Central memory CD4-positive, alpha-beta T cell (primary cell): ENCODE measurements at regions not wholly inside any gene's neighbourhood (a gene's known extent, or its start where the extent isn't known, plus 50 kb on each side); places are given as distances from the start of the nearest gene placed in this dataset.
"Not testable (repeated sequence)": the region's sequence is repeated elsewhere in the genome, so short reads cannot be mapped to it uniquely, and the experiment has no call there.

Source experiments
- DNase-seq: peaks from one replicate; pipeline ENCODE4 v3.0.0; 2022

DNA sequence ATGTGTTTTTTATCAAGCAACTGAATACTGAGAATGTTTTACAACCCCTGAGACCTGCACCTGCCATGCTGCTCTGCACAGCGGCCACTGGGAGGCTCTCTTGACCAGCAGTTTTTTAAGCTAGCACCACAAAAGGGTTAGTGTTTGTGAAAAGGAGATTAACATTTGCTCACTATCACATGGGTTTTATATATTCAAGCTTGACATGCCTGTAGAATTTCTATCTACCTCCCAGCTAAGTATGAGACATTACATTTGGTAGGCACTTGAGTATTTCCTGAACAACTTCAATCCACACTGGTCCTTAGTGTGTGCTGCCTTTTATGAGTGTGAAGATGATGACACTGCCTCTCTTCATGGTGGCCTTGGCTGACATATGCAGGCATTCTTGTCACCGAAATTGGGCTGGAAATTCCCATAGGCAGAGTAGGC is 1238.9 kb downstream of the UQCRFS1 start:
- no peak for DNase-seq

DNA sequence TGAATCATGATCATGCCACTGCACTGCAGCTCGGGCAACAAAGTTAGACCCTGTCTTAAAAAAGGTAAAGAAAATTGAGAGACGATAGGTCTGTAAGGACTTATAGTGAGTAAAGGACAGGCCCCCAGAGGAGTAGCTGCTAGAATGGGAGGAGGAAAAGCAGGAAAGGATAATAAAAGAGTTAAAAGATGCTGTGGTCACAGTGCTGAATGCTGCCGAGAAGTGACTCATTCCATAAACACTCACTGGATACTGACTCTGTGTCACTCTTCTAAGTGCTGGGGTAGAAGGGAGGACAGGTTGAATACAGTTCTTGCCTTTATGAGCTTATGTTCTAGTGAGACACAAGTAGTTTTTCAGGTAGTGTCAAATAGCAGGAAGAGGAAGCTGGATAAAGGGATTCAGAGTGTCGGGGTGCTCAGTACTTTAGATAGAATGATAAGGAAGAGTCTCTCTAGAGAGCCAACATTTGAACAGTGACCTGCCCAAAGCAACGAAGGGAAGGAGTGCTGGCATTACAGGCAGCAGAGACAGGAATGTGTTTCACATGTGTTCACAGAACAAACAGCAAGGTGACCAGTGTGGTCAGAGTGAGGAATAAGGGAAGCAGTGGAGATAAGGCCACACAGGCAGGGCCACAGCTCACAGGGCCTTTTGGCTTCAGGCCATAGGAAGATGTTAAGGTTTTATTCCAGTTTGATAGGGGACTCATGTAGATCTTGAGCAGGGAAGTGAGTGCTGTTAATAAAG is 1240.5 kb downstream of the UQCRFS1 start:
- DNase-seq, result no peak

DNA sequence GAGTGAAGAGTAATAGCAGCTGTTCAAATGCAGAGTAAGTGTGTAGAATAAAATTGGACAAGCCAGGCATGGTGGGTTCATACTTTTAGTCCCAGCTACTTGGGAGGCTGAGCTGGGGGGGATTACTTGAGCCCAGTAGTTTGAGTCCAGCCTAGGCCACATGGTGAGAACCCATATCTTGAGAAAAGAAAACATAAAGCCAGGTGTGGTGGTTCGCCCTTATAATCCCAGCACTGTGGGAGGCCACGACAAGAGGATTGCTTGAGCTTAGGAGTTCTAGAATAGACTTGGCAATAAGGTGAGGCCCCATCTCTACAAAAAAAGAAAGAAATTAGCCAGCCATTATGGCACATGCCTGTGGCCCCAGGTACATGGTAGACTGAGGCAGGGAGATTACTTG is 1241.1 kb downstream of the UQCRFS1 start:
- DNase-seq, result no peak

DNA sequence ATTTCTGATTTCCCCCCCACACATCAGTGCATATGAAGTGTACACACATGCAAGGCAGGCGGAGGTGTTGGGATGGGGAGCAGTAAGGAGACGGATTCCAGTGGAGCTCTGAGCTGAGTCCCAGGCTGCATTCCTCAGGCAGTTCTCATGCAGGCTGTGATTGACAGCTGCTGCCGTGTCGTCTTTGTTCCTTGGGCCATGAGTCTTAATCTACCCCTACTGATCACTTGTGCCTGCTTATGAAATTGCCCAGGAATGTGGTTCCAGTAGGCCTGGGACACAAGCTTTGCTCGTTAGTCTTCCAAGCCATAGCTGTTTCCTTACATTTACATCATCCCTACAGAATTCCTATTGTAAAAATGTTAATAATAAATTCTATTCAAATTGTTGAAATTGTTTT is 1241.9 kb downstream of the UQCRFS1 start:
- no peak for DNase-seq

DNA sequence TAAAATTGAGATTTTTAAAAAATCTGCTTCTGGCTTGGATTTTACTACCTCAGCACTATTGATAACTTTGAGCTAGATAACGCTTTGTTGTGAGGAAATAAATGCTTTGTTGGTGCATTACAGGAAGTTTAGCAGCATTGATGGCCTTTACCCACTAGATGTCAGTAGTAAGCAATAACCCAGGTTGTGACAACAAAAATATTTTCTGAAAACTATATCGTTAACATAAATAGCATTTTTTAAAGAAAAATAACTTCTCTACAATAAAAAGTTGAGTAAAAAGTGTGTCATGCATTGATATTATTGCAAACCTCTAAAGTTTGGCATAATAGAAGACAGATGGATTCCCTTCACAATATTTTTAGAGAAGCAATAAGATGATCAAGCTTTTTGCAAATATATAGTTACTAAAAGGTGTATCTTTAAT is 1246.5 kb downstream of the UQCRFS1 start:
- DNase-seq, result no peak

DNA sequence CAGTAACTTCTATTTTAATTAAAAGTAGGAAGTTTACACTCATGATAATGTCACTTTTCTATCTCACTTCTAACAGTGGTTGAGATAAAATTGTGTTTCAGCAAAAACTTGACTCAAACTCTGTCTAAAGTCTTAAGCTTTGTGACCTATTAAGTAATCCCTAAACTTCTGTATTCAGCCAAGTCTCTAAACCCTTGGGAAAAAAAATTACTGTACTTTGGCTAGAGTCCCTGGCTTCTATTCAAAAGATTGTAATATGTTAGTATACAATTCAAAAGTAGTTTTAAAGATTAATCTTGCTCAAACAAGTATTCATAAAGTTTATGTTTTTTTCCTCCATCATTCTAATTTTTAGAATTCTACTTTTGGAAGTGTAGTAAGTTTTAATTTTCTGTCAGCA is 1248.8 kb downstream of the UQCRFS1 start:
- DNase-seq, result no peak

DNA sequence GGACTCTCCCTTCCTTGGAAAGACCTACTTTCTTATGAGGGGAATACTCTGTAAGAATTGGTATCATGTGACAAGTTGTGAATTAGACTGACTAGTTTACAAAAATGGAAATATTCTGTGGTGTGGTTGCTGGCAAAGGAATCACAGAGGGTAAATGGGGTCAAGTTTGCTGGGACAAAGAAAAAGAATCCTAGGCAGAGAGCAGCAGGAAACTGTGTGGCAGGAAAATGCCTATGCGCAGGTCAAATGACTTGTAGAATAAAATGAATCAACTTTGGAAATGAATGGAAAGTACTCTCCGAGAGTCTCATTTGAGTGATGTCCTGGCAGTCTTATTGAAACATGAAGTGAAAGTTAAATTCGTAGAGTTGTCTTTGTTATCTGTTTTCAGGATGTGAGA is 1250.7 kb downstream of the UQCRFS1 start:
- DNase-seq, result no peak

DNA sequence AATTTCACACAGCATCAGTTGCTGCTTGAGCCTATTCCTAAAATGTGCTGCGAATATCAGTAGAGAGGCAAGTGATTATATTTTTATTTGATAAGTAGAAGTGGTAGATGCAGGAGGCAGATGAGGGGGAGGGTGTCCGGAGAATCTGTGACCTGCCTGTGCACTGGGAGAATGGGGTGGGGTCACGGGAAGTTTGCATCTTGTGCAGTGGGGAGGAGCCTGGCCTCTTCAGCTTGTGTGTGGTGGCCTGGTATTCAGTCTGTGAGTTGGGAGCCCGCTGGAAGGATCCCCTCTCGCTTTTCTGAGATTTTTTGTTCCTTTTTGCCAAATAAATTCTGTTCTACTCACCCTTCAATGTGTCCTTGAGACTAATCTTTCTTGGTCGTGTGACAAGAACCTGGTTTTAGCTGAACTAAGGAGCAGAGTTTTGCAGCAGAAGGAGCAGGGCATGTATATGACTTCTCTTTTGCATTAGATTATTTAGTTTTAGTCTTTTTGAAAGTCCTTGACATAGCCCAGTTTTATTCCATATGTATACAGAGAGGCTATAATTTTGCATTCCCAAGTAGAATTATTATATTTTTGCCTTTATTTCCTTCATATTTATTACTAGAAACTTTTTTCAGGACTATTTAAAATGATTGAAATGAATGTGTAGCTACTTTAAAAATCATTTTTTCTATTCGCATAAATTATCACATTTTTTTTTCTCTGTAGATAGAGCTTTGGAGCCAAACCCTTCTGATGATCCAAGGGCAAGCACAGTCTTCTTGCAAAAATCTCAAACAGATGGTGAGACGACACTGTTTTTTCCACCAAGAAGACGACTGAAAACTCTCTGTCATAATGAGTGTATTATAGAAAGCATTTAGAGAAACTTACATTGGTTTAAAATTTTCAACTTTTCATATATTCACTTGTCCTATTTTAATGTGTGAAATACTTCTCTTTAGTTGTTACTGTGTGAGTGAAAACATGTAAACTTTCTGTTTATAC is 1257.2 kb downstream of the UQCRFS1 start:
- DNase-seq, result no peak

DNA sequence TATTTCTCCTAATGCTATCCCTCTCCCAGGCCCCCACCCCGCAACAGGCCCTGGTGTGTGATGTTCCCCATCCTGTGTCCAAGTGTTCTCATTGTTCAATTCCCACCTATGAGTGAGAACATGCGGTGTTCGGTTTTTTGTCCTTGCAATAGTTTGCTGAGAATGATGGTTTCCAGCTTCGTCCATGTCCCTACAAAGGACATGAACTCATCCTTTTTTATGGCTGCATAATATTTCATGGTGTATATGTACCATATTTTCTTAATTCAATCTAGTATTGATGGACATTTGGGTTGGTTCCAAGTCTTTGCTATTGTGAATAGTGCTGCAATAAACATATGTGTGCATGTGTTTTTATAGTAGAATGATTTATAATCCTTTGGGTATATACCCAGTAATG is 1270.3 kb downstream of the UQCRFS1 start:
- not testable (repeated sequence) for DNase-seq

DNA sequence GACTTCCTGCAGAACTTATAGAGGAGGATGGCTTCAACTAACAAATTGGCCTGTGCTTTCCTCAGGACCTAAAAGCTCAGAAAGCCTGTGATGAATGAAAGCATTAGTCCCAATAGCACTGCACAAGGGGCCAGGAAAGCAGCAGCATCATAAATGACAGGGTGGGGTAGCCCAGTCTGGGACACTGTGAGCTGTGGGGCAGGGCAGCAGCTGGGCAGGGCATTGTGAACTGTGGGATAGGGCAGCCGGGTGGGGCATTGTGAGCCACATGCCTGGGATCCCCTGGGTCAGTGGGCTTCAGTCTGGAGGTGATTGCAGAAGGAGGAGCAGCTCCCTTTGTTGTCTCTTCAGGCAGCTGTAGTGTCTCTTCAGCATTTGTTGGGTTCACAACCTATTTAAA is 1276.8 kb downstream of the UQCRFS1 start:
- DNase-seq, result no peak

DNA sequence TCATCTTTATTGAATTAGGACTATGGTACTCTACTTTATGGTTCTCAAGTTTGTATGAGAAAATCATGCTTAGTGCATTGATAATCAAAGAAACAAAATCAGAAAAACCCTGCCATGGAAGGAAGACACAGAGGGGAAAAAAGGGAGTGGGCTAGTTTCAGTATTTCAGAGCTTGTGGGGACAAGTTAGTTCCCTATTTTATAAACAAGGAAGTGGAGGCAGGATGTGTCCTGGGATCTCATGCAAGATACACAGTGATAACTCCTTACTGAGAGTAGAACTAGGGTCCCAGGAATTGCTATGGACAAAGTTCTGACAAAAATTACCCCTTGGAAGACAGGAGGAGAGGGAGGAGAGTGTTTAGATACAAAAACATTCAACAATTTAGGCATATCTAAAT is 1277.3 kb downstream of the UQCRFS1 start:
- no peak for DNase-seq

DNA sequence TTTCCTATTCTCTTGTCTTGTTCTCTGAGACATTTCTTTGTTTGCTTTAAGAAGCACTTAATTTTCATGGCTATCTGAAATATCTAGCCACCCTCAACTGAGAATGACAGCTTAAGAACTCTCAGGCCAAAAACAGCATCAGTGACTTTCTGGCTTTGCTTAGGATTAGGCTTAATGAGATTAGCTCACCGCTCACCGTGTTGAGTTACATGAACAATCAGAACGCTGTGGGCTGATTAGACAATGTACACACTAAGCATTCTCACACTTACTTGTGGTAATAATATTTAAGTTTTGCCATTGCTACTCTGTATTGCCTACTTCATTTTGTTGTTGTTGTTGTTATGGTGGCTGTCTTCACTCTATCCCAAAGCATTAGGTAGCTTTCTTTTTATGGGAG is 1283.6 kb downstream of the UQCRFS1 start:
- DNase-seq, result no peak

DNA sequence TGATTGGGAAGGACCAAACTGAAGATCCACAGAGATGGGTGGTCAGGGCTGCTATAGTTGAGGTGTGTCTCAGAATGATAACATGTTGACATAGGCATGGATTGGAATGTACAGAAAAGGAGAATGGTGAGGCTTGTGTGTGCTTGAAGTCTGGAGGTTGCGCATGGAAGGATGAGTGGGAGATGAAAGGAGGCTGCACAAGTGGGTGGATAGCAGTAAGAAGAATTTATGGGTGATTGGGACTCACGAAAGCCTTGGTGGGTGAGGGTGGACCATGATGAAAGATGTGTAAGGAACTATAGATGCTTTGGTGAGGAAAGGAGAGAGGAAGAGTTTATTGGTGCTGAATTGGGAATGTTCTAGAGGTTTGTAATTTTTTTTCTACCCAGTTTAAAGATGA is 1287.7 kb downstream of the UQCRFS1 start:
- no peak for DNase-seq

DNA sequence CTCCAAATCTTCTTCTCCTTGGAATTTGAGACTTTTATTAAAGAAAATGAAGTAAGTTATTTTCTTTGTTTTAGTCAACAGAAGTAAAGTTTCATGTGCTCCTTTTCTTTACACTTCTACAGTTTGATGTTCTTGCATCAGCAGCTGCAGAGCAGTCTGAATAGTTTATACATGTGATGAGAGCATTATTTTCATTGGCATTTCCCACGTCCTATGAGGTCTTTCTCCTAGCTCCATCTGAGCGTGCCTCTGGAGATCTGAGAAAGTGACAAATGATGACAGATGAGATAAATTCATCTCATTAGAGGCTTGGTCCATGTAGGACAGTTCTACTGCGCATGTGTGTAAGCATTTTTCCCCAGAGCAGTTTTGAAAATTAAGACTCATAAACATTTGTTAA is 1290.0 kb downstream of the UQCRFS1 start:
- DNase-seq, result no peak

DNA sequence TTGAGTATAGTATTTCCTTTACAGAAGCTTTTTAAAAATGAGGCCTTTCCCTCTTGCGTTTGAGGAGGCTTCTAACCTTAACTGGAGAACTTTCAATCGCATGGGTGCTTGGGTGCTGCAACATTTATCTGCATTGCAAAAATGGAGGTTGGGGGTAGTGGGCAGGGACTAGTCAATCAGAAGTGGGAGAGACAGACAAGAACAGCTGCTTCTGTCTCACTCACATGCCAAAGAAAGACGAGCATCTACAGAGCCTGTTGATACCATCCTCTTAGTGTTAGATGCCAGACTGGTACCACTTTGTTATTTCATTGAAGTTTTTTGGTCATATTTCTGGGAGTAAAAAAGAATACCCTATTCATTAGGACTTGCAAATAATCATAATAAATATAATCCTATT is 1292.2 kb downstream of the UQCRFS1 start:
- DNase-seq, result no peak

DNA sequence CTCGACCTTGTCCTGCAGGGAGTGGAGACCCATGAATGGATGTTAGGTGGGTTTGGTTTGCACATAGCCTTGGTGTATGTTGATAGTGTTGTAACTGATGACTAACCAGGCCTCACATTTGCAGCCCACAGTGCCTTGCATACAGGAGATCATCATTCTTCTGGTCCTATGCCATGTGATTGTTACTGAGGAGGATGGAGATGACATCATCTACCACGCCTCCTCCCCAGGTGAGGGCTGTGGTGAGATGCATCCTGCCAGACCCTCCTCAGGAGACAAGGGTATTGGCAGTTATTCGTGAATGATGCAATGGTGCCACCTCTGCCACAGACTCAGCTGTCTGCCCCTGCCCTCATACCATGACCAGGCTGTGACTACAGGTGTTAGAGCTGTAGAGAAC is 1294.1 kb downstream of the UQCRFS1 start:
- DNase-seq, result no peak

DNA sequence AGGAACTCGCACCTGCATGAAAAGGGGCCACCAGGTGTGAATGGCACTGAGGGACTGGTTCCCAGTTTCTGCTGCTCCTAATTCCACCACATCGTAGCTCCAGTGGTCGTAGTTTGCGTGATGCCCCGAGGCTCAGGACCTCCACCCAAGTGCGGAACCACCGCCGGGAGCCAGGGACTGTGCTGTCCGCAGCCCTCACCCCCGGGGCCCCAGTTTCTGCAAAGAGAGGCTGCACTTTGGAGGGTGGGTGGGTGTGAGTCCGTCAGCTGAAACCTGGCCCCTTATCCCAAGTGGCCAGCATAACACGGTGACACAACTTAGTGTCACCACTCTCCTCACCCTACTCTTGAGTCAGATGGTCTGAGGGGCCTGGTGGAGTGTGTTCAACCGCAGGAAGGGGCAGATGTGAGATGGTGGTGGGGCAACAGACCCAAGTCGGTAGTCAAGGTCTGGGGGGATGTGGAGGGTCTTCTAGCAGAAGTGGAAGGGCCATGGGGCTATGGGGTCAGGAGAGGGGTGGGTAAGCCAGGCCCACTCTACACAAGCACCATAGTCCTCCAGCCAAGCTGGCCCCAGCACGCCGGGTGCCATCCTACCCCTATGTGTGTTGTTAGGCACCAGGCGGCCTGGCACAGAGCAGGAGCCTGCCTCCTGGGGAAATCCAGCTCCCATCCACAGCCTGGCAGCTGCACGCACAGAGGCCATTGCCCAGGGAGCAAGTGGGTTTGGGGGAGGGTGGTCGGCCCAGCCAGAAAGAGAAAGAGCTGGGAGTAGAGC is 1301.6 kb downstream of the UQCRFS1 start:
- DNase-seq, result no peak

DNA sequence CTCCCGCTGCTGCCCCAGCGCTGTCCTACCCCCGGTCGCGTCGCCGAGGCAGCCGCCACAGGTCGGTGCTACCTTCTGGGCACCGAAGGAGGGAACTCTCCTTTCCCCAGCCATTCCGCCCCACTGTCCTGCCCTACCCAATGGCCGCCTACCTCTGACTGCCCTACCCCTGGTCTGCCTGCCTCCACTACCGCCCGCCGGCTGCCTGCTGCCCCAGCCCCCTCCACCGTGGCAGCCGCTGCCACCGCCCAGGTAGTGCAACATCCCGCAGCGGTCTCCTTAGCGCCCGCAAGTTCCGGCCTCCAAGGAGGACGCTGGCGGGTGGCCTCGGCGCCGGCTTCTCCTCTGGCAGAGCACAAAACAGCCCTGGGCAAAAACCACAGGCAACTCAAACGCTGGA is 1303.1 kb downstream of the UQCRFS1 start:
- no peak for DNase-seq

DNA sequence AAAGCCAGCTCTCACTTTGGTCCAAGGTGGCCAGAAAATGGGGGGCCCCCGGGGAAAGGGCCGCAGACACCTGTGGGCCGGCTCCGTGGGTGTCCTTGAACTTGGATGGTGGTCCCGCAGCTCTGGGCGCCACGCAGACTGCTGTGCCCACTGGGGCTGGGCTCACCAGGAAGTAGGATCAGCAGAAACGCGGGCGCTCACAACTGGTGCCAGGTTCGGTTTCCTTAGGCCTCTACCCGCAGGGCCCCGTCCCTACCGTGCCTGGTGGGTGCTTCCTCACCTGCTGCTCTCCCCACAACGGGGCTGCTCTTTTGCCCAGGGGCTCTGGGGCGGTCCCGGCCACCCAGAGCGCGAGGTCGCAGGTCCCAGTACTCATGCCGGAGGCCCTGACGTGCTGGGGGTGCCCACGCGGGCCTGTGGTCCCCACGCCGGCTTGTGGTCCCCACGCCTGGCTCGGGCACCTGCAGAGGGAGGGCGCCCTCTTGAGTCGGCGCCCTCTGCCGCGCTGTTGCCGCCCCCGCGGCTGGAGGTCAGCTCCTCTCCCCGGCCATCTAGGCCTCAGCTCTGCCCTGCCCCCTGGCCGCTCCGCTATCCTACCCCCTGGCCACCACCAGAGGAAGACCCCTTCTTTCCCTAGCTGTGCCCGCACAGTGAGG is 1303.6 kb downstream of the UQCRFS1 start:
- no peak for DNase-seq

DNA sequence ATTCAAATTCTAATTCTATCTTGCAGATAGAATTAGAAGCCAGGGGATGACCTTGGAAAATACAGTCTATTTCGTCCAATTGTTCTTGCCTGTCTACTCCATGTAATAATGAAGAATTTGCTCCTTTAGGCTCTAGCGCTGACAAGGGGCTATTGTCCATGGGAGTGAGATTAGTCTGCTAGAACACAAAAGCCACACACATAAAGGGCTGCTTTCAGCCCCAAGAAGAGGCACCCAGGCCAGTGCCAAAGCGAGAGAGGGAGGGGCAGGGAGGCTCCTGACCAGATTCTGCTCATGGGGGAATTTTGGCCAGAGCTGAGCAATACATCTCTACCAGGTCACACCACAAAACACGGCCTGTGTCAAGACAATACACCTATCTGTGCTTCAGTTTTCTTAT is 1306.9 kb downstream of the UQCRFS1 start:
- no peak for DNase-seq

DNA sequence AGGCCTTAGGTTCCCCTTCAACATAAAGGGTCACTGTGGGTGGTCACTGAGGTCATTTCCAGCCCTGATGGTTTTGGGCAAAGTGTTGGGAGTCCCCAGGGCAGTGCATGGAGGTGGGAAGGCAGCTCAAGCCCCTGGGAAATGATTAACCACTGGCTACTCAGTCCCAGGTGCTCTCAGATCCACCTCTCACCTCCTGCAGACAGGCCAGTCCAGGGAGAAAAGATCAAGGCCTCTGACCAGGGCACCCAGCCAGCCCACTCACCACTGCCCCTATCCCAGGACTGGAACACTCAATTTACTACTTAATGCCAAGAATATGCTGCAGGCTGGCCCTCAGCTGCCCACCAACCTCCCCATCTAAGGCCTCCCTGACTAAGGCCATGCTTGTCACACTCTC is 1307.9 kb downstream of the UQCRFS1 start:
- DNase-seq, result no peak

DNA sequence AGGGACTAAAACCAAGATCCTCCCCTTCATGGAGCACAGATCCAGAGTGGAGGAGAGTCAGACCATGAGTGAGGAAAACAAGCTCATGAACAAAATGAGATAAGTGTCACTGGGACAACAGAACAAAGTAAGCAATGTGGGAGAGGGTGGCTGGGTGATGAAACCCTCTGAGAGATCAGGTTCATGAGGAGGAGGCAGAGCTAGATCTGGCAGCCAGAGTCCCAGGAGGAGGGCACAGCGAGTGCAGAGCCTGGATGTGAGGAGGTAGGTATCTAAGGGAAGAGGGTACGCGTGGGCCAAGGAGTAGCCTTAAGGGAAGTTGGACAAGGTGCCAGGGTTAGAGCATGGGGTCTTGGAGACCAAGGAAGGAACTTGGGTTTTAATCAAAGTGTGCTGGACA is 1311.9 kb downstream of the UQCRFS1 start:
- no peak for DNase-seq

DNA sequence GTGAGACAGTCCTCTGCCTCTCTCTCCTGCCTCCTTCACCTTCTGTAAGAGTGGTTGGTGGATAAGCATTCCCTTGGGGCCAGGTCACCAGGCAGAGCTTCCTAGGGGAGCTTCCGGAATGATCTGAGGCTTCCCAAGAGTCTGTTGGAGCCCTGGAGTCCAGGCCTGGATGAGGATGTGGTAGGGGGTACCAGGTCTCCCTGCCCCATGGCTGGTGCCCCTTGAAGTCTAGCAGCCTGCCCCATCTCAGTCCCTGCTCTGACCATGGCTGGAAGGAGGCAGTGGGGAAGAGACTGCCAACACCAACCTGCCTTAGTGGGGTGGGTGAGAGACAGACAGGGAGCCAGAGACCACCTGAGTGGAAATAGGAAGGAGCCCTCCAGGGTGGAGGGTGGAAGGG is 1316.9 kb downstream of the UQCRFS1 start:
- no peak for DNase-seq
